SH-SY5Y (cell line): ENCODE measurements at regions not wholly inside any gene's neighbourhood (a gene's known extent, or its start where the extent isn't known, plus 50 kb on each side); places are given as distances from the start of the nearest gene placed in this dataset.

Experiments
- GATA2 ChIP-seq: IDR thresholded peaks from 2 replicates; pipeline ENCODE4 v1.6.1; 2011; ENCODE audit warnings: mild to moderate bottlenecking, low read depth, low read length
- GATA3 ChIP-seq: IDR thresholded peaks from 2 replicates; pipeline ENCODE4 v1.6.1; 2011; ENCODE audit warnings: low read depth, mild to moderate bottlenecking, low read length, moderate library complexity

DNA sequence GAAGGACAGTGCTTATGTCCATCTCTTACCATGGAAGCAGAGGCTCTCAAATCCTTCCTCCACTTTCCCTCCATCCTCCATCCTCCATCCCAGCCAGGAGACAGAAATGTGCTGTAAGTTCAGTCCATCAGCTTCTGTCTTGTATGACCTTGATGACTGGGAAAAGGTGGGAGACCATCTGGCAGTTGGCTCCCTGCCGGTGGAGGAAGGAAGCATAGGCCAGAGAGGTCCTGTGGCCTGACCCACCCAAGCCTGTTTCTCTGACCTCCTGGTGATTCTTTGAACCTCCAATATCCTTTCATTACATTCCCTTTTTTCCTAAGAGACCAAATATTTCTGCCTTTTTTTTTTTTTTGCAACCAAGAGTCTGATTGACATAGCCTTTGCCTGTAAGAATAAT, 215.3 kb downstream of the ABCC12 start:
- no peak for TF ChIP-seq GATA2
- TF ChIP-seq GATA3: no peak
